ENCODE measurements at regions not wholly inside any gene's neighbourhood (a gene's known extent, or its start where the extent isn't known, plus 50 kb on each side); places are given as distances from the start of the nearest gene placed in this dataset.

DNA sequence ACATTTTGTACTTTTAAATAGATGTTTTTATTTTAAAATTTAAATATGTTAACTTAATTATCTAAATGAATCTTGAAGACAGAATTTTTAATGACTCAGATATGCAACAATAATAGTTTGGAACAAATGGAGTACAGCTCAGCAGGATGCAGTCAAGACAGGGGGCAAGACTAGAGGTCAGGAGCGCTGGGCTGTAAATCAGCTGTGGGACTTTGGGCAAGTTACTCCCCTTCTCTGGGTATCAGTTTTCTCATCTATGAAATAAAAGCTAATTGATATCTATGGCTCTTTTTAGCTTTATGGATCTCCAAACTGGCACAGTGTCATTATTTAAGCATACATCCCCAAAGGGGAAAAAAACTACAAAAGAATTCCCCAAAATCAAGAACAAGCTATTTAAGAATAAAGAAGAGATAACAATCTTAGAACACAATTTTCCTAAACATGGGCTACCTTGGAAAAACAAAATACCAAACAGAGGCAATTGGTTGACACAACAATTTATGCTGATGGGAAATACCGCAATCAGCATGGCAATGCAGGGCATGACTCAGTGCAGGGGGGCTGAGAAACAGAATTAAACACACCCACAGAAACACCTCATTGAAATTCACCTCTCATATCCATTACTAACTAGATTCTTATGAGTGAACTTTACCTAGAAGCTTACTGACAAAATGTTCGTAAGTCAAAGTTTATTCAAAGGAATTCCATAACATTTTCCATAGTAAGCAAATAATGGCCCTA is 188.2 kb downstream of the SIM1 start:
- ChIA-PET SMC1A (ENCODE audit: uncharacterized antibody, unreplicated experiment) (interaction anchor here (0.7 to 2.5 kb wide), 3 partner anchors 13 to 26 kb away, joined by 3 to 7 read pairs (median 3); no protein-coding TSS in a partner anchor), POLR2A (no interaction called here), CTCF (interaction anchor here (1.0 to 1.5 kb wide), 3 partner anchors 12 to 409 kb away, joined by 3 read pairs; no protein-coding TSS in a partner anchor), RAD21 (ENCODE audit: unreplicated experiment) (interaction anchor here (2.0 kb wide), 1 partner anchor 18 kb away, joined by 4 read pairs; no protein-coding TSS in a partner anchor)
- H3K9ac ChIP-seq (ENCODE audit: control insufficient read depth, insufficient read depth, low read length) = no peak overlapping the region
- in situ Hi-C loops (cut with MboI) = no loop called here
- ATAC-seq = no peak
- no peak overlapping the region for H3K27ac ChIP-seq (ENCODE audit: control insufficient read depth, insufficient read depth)
- TF ChIP-seq ZBED1 (IDR thresholded peaks at IDR 0.05; ENCODE audit: borderline replicate concordance) = no peak
- TF ChIP-seq SIN3A (IDR thresholded peaks at IDR 0.05; ENCODE audit: low read depth, low read length) = no peak
- no peak for TF ChIP-seq ZNF687 (IDR thresholded peaks at IDR 0.05)
- TF ChIP-seq RBBP5 (conservative IDR thresholded peaks at IDR 0.05) = no peak
- TF ChIP-seq NFYB (IDR thresholded peaks at IDR 0.05; ENCODE audit: insufficient read depth, low read depth, low read length) = no peak
- TF ChIP-seq, protein P1, sequence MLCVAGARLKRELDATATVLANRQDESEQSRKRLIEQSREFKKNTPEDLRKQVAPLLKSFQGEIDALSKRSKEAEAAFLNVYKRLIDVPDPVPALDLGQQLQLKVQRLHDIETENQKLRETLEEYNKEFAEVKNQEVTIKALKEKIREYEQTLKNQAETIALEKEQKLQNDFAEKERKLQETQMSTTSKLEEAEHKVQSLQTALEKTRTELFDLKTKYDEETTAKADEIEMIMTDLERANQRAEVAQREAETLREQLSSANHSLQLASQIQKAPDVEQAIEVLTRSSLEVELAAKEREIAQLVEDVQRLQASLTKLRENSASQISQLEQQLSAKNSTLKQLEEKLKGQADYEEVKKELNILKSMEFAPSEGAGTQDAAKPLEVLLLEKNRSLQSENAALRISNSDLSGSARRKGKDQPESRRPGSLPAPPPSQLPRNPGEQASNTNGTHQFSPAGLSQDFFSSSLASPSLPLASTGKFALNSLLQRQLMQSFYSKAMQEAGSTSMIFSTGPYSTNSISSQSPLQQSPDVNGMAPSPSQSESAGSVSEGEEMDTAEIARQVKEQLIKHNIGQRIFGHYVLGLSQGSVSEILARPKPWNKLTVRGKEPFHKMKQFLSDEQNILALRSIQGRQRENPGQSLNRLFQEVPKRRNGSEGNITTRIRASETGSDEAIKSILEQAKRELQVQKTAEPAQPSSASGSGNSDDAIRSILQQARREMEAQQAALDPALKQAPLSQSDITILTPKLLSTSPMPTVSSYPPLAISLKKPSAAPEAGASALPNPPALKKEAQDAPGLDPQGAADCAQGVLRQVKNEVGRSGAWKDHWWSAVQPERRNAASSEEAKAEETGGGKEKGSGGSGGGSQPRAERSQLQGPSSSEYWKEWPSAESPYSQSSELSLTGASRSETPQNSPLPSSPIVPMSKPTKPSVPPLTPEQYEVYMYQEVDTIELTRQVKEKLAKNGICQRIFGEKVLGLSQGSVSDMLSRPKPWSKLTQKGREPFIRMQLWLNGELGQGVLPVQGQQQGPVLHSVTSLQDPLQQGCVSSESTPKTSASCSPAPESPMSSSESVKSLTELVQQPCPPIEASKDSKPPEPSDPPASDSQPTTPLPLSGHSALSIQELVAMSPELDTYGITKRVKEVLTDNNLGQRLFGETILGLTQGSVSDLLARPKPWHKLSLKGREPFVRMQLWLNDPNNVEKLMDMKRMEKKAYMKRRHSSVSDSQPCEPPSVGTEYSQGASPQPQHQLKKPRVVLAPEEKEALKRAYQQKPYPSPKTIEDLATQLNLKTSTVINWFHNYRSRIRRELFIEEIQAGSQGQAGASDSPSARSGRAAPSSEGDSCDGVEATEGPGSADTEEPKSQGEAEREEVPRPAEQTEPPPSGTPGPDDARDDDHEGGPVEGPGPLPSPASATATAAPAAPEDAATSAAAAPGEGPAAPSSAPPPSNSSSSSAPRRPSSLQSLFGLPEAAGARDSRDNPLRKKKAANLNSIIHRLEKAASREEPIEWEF (IDR thresholded peaks at IDR 0.05; ENCODE audit: insufficient replicate concordance, low read depth, low read length) = no peak
- TF ChIP-seq DPF2 (IDR thresholded peaks at IDR 0.05) = no peak
- no peak for TF ChIP-seq NRF1 (conservative IDR thresholded peaks at IDR 0.05; ENCODE audit: low read depth, low read length)
- no peak for TF ChIP-seq MEF2B (IDR thresholded peaks at IDR 0.05; ENCODE audit: partially characterized antibody, poor library complexity, severe bottlenecking)
- intact Hi-C loops (cut with micrococcal nuclease; ENCODE audit: unreplicated experiment) = loop anchor here (5.0 kb wide), 1 partner anchor 159 kb away; no protein-coding TSS in a partner anchor
- H3K4me3 ChIP-seq = no peak overlapping the region
- BruUV-seq (replicated peaks) = no TSS peak
- no peak overlapping the region for H3K4me2 ChIP-seq (ENCODE audit: control insufficient read depth, insufficient read depth)
- DNase-seq (ENCODE audit: low read depth, low spot score) = no peak
- no peak overlapping the region for H2AFZ ChIP-seq (ENCODE audit: control insufficient read depth, low read depth, low read length)
- H4K20me1 ChIP-seq (ENCODE audit: control insufficient read depth, insufficient read depth) = no peaks in the 10 kb centered on the region
- no peaks in the 10 kb centered on the region for H3K9me3 ChIP-seq (replicated peaks; ENCODE audit: control insufficient read depth, insufficient read depth, low read length)
- H3K79me2 ChIP-seq (ENCODE audit: control insufficient read depth, insufficient read depth, low read length) = no peaks in the 10 kb centered on the region
- no peaks in the 10 kb centered on the region for H3K4me1 ChIP-seq (ENCODE audit: control insufficient read depth, insufficient read depth, low read length)
- no peaks in the 10 kb centered on the region for H3K27me3 ChIP-seq (replicated peaks in 1 of 2; ENCODE audit: control insufficient read depth in 2 of 2, insufficient read depth in 2 of 2, low read length in 1 of 2)
- 33% methylated on average over 3 of the region's 3 CpGs for WGBS (ENCODE audit: insufficient coverage, insufficient replicate concordance, low lambda C conversion rate, missing lambda C conversion rate)
- no peaks in the 10 kb centered on the region for H3K36me3 ChIP-seq (ENCODE audit: control insufficient read depth in 2 of 2, insufficient read depth in 2 of 2, low read length in 1 of 2)
- FAIRE-seq = no peak

All from GM12878 (cell line).